HFF-Myc (cell line): ENCODE measurements at regions not wholly inside any gene's neighbourhood (a gene's known extent, or its start where the extent isn't known, plus 50 kb on each side); places are given as distances from the start of the nearest gene placed in this dataset.

Experiments used
- DNase-seq: peaks from one replicate; pipeline ENCODE4 v3.0.0-alpha.2; 2011; ENCODE audit warnings: low read depth; ENCODE audit errors: extremely low read depth
- H3K4me3 ChIP-seq: replicated peaks from 2 replicates; pipeline ENCODE4 v1.5.1; 2011; ENCODE audit warnings: low read depth, mild to moderate bottlenecking, control low read depth, low read length
- TF ChIP-seq, protein P1 (sequence below): IDR thresholded peaks from 2 replicates; pipeline ENCODE4 v1.5.1; 2012; ENCODE audit warnings: mild to moderate bottlenecking, low read depth, low read length, control low read depth; ENCODE audit errors: missing control alignments

DNA sequence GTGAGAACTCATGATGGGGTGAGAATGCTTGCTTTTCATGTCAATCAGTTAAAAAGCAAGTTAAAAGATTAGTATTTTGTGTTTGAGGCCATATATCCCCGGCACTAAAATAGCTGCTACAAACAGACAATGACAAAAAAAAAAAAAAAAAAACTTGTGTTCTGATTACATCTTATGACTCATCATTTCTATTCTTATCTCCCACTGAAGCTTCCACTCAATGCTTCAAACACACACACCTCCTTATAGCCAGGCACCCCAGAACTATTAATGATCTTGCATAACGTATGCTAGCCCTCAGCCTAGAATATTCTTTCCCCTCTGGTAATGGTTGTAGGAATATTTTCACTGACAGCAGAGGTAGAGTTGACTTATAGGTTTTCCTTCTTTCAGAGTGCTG is 778.3 kb downstream of the TRIB2 start:
- no peak for DNase-seq
- no peak overlapping the region for H3K4me3 ChIP-seq
- TF ChIP-seq, protein P1, sequence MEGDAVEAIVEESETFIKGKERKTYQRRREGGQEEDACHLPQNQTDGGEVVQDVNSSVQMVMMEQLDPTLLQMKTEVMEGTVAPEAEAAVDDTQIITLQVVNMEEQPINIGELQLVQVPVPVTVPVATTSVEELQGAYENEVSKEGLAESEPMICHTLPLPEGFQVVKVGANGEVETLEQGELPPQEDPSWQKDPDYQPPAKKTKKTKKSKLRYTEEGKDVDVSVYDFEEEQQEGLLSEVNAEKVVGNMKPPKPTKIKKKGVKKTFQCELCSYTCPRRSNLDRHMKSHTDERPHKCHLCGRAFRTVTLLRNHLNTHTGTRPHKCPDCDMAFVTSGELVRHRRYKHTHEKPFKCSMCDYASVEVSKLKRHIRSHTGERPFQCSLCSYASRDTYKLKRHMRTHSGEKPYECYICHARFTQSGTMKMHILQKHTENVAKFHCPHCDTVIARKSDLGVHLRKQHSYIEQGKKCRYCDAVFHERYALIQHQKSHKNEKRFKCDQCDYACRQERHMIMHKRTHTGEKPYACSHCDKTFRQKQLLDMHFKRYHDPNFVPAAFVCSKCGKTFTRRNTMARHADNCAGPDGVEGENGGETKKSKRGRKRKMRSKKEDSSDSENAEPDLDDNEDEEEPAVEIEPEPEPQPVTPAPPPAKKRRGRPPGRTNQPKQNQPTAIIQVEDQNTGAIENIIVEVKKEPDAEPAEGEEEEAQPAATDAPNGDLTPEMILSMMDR = no peak

DNA sequence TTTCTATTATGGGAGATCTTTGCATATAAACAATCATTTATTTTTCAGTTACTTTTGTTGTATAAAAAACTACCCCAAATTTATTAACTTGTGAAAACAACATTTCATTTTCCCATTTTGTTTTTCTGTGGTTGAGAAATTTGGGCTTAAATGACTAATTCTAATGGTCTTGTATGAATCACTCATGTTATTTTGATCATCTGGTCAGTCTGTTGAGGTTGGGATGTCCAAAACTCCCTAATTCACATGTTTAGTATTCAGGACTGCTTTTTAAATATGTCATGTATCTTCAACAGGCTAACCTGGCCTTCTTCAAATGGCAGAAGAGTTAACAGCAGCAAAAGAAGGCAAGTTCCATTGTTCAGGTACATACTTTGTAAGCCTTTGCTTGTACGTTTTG is 788.1 kb downstream of the TRIB2 start:
- H3K4me3 ChIP-seq = no peak overlapping the region
- DNase-seq = no peak
- TF ChIP-seq, protein P1 = no peak

DNA sequence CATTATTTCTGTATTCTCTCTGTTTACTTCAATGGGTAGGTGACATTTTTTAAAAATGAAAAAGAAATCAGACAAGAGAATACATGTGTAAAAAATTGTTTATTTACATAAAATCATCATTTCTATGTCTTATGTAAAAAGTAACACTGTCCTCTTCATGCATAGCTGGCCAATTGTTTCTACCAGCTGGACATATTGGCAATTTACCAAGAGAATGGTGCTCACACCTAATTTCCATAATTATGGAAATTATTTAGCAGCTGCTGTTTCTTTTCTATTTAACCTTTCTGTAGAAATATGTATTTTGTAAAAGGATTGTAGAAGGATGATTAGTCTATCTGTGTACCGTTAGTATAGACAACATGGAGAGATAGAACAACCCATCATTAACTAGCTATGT is 791.9 kb downstream of the TRIB2 start:
- TF ChIP-seq, protein P1 = no peak
- no peak overlapping the region for H3K4me3 ChIP-seq
- DNase-seq = no peak

DNA sequence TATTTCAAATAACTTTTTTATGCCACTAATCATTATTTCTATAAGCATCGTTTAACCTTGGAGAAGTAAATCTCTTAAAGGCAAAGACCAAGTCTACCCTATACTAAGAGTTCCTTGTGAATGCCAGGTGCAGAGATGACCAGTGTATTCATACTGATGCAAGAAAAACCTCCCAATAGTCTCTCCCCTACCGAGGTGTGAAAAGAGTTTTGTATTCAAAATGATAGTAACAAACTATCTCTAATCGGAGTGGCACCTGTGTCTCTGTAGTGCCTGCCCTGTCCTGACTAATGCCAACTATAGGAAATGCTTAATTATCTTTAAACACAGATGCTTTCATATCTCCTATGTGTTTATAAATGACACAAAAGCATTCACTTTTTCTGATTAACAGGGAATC is 798.5 kb downstream of the TRIB2 start:
- H3K4me3 ChIP-seq = no peak overlapping the region
- TF ChIP-seq, protein P1 = no peak
- no peak for DNase-seq

DNA sequence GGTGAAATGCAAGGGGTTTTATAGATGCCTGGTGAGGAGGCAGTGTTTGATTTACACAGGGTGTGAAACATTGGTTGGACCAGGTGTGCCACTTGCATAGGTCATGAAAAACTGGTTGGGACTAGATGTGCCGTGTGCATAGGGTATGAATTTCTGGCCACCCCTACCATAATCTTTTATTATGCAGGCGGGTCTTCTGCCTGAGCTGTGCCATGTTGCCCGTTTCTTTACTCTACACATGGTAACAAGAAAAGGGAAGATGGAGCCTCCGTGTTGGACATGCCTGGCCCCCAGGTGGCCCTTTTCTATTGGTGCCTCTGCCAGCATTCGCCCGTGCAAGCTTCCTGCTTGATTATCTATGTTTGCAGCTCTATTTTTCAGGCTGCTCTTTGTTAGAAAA is 805.4 kb downstream of the TRIB2 start:
- TF ChIP-seq, protein P1 = no peak
- no peak overlapping the region for H3K4me3 ChIP-seq
- DNase-seq = no peak

DNA sequence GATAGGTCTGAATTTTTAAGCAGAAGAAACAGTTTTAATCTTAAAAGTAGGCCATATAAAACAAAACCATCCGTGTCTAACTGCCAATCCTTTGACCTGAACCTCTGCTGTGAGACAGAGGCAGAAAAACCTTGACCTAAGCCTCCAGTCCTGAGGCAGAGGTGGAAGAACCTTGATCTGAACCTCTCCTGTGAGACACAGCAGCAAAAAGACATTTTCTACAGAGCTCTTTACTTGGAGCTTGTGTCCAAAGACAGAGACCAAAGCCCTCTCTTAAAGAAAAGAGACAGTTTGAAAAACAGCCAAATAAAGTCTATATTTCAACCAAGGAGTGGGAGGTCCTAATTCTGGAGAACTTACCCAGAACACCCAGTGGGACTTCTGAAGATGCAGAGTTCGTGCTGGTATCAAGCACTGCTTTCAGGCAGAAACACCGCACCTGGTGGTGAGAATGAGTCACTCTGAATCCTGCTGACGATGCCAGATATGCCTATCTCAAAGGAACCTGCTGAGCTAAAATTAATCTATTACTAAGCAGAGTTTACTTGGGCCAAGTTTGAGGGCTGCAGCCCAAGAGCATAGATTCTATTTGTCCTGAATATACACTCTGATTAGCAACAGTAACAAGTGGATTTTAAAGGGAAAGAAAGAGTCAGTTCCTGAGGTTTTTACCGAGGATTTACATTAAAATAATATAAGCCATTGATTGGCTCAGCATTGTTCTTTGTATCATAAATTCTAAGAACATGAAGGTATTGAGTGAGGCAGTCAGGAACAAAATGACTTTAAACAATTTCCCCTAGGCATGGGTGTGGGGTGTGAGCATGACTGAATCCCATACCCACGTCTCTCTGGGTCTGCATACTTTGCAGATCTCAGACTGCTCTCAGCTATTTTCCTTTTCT is 806.4 kb downstream of the TRIB2 start:
- no peak overlapping the region for H3K4me3 ChIP-seq
- TF ChIP-seq, protein P1 = no peak
- no peak for DNase-seq
